GM13976 (cell line): ENCODE measurements at regions not wholly inside any gene's neighbourhood (a gene's known extent, or its start where the extent isn't known, plus 50 kb on each side); places are given as distances from the start of the nearest gene placed in this dataset.
"Not testable (repeated sequence)": the region's sequence is repeated elsewhere in the genome, so short reads cannot be mapped to it uniquely, and the experiment has no call there.

Source experiments
- DNase-seq: peaks from one replicate; pipeline ENCODE4 v3.0.0; 2012; ENCODE audit warnings: low spot score
- in situ Hi-C: fragments of 300-500 bp; cut with MboI; formaldehyde crosslinking; loops from one replicate; pipeline ENCODE4 v1.12.0; 2022; ENCODE audit warnings: low sequenced_read_pairs, mixed read lengths, inconsistent platforms; ENCODE audit not compliant: unreplicated experiment
- TF ChIP-seq, protein P1 (sequence below): IDR thresholded peaks from 2 replicates; pipeline ENCODE4 v1.5.1; 2012; ENCODE audit warnings: borderline replicate concordance, mild to moderate bottlenecking; ENCODE audit not compliant: insufficient read depth; ENCODE audit errors: extremely low read depth, missing control alignments, control extremely low read depth

DNA sequence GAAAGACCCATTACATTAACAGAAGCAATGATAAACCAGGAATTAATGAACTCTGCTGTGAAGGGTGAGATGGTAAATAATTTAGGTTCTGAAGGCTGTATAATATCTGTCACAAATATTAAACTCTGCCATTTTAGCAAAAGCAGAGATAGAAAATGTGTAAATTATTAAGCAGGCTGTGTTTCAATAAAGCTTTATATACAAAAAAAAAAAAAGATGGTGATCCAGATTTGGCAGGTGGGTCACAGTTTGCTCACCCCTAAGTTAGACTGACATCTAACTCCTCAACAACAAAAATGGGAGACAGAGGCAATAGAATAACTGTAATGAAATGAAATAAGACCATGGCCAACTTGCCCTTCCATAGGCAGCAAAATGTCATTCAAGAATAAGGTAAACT is 157.3 kb upstream of the FANCL start:
- in situ Hi-C loops: no loop called here
- TF ChIP-seq, protein P1, sequence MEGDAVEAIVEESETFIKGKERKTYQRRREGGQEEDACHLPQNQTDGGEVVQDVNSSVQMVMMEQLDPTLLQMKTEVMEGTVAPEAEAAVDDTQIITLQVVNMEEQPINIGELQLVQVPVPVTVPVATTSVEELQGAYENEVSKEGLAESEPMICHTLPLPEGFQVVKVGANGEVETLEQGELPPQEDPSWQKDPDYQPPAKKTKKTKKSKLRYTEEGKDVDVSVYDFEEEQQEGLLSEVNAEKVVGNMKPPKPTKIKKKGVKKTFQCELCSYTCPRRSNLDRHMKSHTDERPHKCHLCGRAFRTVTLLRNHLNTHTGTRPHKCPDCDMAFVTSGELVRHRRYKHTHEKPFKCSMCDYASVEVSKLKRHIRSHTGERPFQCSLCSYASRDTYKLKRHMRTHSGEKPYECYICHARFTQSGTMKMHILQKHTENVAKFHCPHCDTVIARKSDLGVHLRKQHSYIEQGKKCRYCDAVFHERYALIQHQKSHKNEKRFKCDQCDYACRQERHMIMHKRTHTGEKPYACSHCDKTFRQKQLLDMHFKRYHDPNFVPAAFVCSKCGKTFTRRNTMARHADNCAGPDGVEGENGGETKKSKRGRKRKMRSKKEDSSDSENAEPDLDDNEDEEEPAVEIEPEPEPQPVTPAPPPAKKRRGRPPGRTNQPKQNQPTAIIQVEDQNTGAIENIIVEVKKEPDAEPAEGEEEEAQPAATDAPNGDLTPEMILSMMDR: no peak
- no peak for DNase-seq

DNA sequence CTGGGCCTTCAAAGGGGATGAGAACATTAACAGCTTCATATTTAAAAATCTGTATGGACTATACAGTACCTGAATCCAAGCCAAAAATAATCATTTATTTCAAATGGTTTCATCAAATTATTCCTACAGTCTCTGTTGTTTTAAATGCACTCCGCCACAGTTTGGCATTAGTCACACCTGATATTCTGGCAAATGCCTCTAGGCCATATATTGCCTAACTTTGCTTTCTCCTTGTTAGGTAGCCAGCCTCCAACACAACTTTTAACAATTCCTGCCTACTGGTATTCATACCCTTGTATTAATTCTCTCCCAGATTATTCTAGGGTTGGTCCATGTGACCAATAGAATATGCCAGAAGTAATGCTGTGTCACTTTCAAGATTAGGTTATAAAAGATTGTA is 146.6 kb upstream of the FANCL start:
- in situ Hi-C loops: no loop called here
- TF ChIP-seq, protein P1: no peak
- no peak for DNase-seq

DNA sequence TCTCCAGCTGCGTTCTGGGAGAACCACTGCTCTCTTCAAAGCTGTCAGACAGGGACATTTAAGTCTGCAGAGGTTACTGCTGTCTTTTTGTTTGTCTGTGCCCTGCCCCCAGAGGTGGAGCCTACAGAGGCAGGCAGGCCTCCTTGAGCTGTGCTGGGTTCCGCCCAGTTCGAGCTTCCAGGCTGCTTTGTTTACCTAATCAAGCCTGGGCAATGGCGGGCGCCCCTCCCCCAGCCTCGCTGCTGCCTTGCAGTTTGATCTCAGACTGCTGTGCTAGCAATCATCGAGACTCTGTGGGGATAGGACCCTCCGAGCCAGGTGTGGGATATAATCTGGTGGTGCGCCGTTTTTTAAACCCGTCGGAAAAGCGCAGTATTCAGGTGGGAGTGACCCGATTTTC is 145.8 kb upstream of the FANCL start:
- DNase-seq, in situ Hi-C loops: not testable (repeated sequence)

DNA sequence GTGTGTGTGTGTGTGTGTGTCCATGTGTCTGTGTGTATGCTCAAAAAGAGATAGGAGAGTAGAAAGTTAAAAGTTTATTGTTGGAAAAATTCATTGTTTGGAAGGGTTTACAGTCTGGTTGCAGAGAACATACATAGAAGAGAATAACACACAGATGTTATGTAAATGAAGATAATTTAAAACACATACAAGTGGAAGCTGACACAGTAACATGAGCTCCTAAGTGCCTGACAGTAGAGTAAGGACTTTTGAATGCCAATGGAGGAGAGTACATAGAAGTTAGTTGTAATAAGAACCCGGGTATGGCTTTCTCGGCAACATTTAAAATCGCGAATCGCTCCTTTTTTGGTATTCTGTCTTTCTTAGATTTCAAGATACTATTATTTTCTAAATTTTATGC is 137.0 kb upstream of the FANCL start:
- no peak for DNase-seq
- in situ Hi-C loops: no loop called here
- TF ChIP-seq, protein P1: no peak

DNA sequence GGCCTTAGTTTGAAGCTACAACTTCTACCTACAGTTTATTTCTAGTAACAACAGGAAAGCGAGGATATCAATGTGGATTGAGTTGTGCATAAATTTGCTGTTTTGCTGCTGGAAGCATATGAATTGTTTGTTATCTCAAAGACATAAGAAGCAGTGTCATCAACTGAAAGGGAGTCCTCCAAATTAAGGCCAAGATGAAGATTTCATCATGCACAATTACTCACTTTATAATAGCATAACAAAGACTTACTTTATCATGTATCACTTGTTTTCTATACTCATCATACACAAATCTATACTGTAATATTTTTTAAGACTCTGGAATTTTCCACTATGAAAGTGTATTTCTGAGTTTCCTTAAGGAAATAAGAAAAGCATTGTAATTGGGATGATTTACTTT is 136.1 kb upstream of the FANCL start:
- in situ Hi-C loops: no loop called here
- no peak for DNase-seq
- TF ChIP-seq, protein P1: no peak

DNA sequence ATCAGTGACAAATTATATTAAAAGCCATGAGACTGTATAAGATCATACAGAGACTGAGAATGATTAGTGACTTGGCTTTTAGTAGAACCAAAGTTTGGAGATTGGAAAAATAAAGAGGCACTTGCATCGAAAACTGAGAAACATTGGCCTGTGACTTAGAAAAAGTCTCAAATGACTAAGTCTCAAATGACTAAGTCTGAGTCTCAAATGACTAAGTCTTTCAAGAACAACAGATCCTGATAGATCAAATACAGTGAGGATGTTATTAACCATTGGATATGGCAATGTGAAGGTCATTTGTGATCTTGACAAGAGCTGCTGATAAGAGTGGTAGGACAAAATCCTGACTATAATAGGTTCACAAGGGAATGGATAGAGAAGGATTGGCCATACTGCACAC is 135.5 kb upstream of the FANCL start:
- in situ Hi-C loops: no loop called here
- TF ChIP-seq, protein P1: no peak
- no peak for DNase-seq

DNA sequence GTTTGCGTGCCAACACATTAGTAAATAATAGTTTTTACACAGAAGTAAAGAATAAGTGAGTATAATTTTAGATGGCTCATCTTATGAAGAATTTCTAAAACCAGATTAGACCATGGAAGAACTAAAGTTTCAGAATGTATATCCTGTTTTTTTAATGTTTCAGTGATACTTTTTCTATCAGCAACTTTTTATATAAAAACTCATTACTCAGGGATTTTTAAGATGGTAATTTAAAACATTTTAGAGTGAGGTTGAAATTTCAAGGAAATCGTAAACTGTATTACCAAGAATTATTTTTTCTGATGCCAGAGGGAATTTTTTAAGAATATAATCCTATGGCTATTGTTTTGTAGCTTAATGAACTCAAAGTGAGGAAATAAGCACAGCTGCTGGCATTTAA is 128.5 kb upstream of the FANCL start:
- TF ChIP-seq, protein P1: no peak
- in situ Hi-C loops: no loop called here
- DNase-seq: no peak
